NCI-H510A (cell line): ENCODE measurements at regions not wholly inside any gene's neighbourhood (a gene's known extent, or its start where the extent isn't known, plus 50 kb on each side); places are given as distances from the start of the nearest gene placed in this dataset.

Experiments
- DNase-seq: peaks from one replicate; lab custom pipeline; 2025; lab: John Stamatoyannopoulos, UW

GRCh38 chr3:194218646-194219453, 82.9 kb downstream of the HES1 start:
- no peak for DNase-seq

DNA sequence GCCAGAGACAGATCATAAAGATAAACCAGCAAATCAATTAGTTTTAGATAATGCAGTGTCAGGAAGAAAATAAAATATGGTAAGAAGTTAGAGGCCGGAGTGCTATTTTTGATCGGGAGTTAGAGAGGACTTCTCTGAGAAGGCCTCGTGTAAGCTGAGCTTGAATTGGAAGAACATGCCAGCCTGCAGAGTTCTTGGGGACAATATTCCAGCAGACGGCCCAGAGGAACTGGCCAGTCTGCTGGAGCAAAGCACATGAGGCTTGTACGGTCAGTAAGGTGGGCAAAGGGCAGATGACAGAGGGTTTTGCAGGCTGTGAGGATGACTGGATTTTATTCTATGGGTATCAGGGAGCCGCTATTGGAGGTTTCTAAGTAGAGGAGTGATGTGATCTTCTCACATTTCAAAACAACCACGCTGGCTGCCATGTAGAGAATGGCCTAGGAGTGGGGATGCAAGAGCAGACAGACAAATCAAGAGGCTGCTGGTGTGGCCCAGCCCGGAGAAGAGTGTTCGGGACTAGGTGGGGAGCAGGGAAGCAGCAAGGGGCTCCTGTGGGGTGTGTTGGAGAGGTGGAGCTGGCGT, 84.0 kb downstream of the HES1 start:
- DNase-seq, result no peak

GRCh38 chr3:194220901-194221326, 85.0 kb downstream of the HES1 start:
- no peak for DNase-seq

GRCh38 chr3:194221336-194221735, 85.4 kb downstream of the HES1 start:
- DNase-seq, result no peak

DNA sequence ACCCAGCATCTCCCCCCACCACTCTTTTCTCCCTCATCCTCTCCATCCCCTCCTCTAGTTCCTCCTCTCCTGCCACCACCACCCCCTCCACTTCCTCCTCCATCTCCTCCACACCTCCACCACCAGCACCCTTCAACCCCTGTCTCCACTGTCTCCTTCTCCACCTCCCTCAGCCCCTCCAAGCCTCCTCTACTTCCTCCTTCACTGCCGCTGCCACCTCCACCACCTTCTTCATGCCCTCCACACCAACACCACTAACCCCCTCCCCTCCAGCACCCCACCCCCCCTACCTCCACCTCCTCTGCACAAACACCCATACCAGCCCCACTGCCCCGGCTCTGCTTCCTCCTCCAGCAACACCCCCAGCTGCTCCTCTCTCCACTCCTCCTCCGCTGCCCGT, 88.0 kb downstream of the HES1 start:
- DNase-seq, result no peak

- DNase-seq, result no peak
Measured at GRCh38 chr3:194224471-194225417, 88.8 kb downstream of the HES1 start.

- no peak for DNase-seq
Measured at GRCh38 chr3:194225418-194225812, 89.5 kb downstream of the HES1 start.

- no peak for DNase-seq
Measured at GRCh38 chr3:194225988-194226663, 90.2 kb downstream of the HES1 start.

DNA sequence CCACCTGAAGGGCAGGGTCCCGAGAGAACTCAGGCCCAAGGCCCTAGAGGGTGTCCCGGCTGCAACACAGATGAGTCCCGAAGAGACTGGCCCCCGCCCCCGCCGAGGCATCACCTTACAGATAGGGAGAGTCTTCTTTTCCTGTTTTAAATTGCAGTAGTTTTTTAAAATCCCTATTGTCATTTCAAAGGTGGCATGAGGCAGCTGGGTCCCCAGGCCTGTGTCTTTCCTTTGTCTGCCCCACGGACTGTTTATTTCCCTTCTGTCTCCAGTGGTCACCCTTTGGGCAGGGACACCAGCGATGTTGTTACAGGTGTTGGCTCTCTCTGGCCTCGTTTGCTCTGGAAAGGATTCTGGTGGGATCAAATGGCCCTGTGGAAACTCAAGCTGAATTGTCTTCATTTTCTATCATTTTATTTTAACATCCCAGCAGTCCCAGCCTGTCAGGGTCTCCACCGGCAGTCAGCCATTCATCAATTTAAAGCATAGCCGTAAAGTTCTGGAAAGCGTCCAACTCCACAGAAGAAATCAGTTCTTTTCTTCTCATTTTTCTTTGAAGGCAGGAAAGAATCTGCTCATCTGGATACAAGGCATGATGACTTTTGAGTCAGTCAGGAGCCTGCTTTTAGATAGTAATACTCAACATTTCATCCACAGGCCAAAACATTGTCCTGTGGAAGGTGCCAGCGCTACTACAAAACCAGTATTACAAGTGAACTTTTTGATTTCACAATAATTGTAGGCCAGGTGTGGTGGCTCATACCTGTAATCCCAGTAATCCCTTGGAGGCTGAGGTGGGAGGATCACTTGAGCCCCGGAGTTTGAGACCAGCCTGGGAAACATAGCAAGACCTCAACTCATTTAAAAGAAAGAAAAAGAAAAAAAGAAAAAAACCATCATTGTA, 96.2 kb downstream of the HES1 start:
- DNase-seq, result no peak

DNA sequence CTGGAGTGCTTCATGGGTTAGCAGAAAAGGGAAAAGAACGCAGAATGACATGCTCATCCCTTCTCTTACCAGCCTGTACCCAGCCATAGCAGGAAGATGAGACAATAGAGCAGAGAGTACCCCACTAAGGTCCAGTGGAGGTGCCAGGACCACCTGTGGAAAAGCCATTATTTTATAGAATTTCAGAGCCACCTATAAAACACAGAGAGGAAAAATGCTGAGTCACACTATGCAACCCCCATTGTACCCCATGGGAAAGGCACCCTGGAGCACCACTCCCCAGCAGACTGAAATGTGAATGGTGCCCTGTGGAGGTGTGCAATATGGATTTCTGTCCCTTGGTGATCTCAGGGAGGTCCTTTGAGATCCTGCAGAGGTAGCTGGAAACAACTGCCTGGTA, 97.2 kb downstream of the HES1 start:
- DNase-seq, result no peak

GRCh38 chr3:194235160-194235559, 99.2 kb downstream of the HES1 start:
- no peak for DNase-seq

DNA sequence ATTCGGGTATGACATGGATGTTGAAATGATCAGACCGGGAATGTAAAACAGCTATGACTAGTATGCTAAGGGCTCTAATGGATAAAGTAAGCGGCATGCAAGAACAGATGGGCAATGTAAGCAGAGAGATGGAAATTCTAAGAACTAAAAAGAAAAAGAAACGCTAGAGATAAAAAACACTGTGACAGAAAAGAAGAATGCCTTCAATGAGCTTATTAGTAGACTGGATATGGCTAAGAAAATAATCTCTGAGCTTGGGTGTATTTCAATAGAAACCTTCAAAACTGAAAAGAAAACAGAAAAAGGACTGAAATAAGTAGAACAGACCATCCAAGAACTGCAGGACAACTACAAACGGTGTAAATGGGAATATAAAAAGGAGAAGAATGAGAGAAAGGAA, 101.2 kb downstream of the HES1 start:
- no peak for DNase-seq

DNA sequence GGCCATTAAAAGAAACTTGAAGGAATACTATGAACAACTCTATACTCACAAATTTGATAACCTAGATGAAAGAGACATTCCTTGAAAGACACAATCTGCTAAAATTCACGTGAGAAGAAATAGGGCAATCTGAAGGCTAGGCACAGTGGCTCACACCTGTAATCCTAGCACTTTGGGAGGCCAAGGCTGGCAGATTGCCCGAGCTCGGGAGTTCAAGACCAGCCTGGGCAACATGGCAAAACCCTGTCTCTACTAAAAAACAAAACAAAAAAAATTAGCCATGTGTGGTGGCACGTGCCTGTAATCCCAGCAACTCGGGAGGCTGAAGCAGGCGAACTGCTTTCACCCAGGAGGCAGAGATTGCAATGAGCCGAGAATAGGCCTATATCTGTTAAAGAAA, 104.8 kb downstream of the HES1 start:
- DNase-seq, result no peak

GRCh38 chr3:194243172-194243837, 107.4 kb downstream of the HES1 start:
- no peak for DNase-seq

DNA sequence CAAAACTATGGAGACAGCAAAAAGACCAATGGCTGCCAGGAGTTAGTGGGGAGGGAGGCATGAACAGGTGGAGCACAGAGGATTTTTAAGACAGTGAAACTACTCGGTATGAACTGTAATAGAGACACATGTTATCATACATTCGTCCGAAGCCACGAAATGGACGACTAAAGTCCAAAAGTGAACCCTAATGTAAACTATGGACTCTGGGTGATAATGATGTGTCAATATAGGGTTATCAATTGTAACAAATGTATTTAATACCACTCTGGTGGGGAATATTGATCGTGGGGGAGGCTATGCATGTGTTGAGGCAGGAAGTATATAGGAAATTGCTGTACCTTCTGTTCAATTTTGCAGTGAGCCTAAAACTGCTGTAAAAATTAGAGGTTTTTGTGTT, 107.0 kb downstream of the CPN2 start:
- DNase-seq, result no peak

- no peak for DNase-seq
Measured at GRCh38 chr3:194245474-194245873, 105.7 kb downstream of the CPN2 start.

DNA sequence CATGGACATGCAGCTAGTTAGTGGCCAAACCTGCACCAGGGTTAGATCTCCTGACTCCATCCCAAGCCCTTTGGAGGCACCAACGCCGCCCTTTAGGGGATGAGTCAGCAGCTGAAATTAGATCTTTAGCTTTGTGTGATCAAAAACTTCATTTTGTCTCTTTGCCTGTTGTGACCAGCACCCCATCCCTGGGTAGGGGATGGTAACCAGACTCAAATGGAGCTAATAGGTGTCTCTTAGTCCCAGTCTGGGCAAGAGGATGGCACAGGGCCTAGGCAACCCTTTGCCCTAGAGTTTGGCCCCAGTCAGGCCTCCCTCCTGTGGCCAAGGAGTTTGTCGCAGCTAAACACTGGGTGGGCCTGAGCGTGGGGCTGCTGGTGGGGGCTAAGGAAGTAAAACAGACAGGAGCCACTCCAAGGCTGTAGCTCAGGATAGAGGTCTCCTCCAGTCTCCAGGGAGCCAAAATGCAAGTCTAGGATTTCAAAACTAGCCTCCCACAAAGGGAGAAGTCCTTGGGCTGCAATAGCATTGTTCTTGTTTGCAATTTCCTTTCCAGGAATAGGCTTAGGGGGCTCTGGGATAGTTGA, 105.1 kb downstream of the CPN2 start:
- DNase-seq, result no peak

- no peak for DNase-seq
Measured at GRCh38 chr3:194246709-194247349, 104.3 kb downstream of the CPN2 start.

GRCh38 chr3:194247350-194247740, 103.8 kb downstream of the CPN2 start:
- DNase-seq, result no peak
